GM18508 (cell line): ENCODE measurements at regions not wholly inside any gene's neighbourhood (a gene's known extent, or its start where the extent isn't known, plus 50 kb on each side); places are given as distances from the start of the nearest gene placed in this dataset.

Experiments used
- ATAC-seq: cut with Tn5 transposase; IDR thresholded peaks from one replicate; pipeline ENCODE4 v1.9.1; 2021; ENCODE audit warnings: moderate number of reproducible peaks; ENCODE audit not compliant: insufficient read depth, unreplicated experiment

- ATAC-seq, result no peak
Observed at GRCh38 chr7:155974186-155974897, 162.1 kb upstream of the SHH start.

GRCh38 chr7:155973451-155973997 is 161.3 kb upstream of the SHH start:
- no peak for ATAC-seq

- no peak for ATAC-seq
Observed at GRCh38 chr7:155972651-155973390, 160.6 kb upstream of the SHH start.

GRCh38 chr7:155972247-155972646 is 160.0 kb upstream of the SHH start:
- ATAC-seq, result no peak

- ATAC-seq, result no peak
Observed at GRCh38 chr7:155971180-155971770, 159.0 kb upstream of the SHH start.

GRCh38 chr7:155969192-155969929 is 157.1 kb upstream of the SHH start:
- ATAC-seq, result no peak

- ATAC-seq, result no peak
Observed at GRCh38 chr7:155965010-155965409, 152.7 kb upstream of the SHH start.

- no peak for ATAC-seq
Observed at GRCh38 chr7:155964543-155964942, 152.3 kb upstream of the SHH start.

GRCh38 chr7:155963771-155964195 is 151.5 kb upstream of the SHH start:
- ATAC-seq, result no peak

GRCh38 chr7:155963356-155963755 is 151.1 kb upstream of the SHH start:
- ATAC-seq, result no peak

GRCh38 chr7:155962968-155963300 is 150.7 kb upstream of the SHH start:
- no peak for ATAC-seq

GRCh38 chr7:155962191-155962967 is 150.1 kb upstream of the SHH start:
- no peak for ATAC-seq

- ATAC-seq, result no peak
Observed at GRCh38 chr7:155961241-155962190, 149.3 kb upstream of the SHH start.

GRCh38 chr7:155959894-155960293 is 147.6 kb upstream of the SHH start:
- no peak for ATAC-seq

GRCh38 chr7:155956977-155957376 is 144.7 kb upstream of the SHH start:
- no peak for ATAC-seq

- no peak for ATAC-seq
Observed at GRCh38 chr7:155955367-155955635, 143.0 kb upstream of the SHH start.

- no peak for ATAC-seq
Observed at GRCh38 chr7:155954550-155955366, 142.5 kb upstream of the SHH start.
